IMR-90 (cell line): ENCODE measurements at regions not wholly inside any gene's neighbourhood (a gene's known extent, or its start where the extent isn't known, plus 50 kb on each side); places are given as distances from the start of the nearest gene placed in this dataset.

Experiments used
- ATAC-seq: fragments of 200-7000 bp; cut with Tn5 transposase; 2 replicates; pipeline ENCODE4 v1.9.1; 2020; ENCODE audit warnings: low read depth, mild to moderate bottlenecking, moderate library complexity
- BruUV-seq: library from RNA; stranded (reverse); fragments of 400-500 nt; replicated peaks from 2 replicates; lab custom pipeline; 2021; lab: Mats Ljungman, UMichigan
- CTCF ChIA-PET: fragments of 300-600 bp; formaldehyde crosslinking; extraction: SDS; loops from one replicate; lab custom pipeline; 2021; ENCODE audit warnings: antibody characterized with exemption; lab: Yijun Ruan, JAX
- POLR2A ChIA-PET: fragments of 300-600 bp; sonication (Branson Sonifier 250); formaldehyde crosslinking; loops from one replicate; lab custom pipeline; 2022; ENCODE audit warnings: antibody characterized with exemption; ENCODE audit not compliant: unreplicated experiment; lab: Charles Lee
- DNase-seq: peaks from one replicate; pipeline ENCODE4 v3.0.0; 2013
- H2AFZ ChIP-seq: replicated peaks from 2 replicates; pipeline ENCODE3; 2013; ENCODE audit warnings: low read length, mild to moderate bottlenecking; ENCODE audit not compliant: poor library complexity
- H2AK5ac ChIP-seq: 2 replicates; pipeline ENCODE4 v1.6.1; 2013; ENCODE audit warnings: low read depth, low read length, inconsistent platforms
- H2AK9ac ChIP-seq: replicated peaks from 2 replicates; pipeline ENCODE3; 2013; ENCODE audit warnings: mild to moderate bottlenecking, low read depth, low read length, moderate library complexity; ENCODE audit not compliant: poor library complexity
- H2BK120ac ChIP-seq: 2 replicates; pipeline ENCODE4 v1.6.1; 2013; ENCODE audit warnings: low read depth, low read length, inconsistent platforms
- H2BK15ac ChIP-seq: 3 replicates; pipeline ENCODE4 v1.6.1; 2013; ENCODE audit warnings: low read depth, low read length, inconsistent platforms
- H2BK20ac ChIP-seq: 2 replicates; pipeline ENCODE4 v1.6.1; 2013; ENCODE audit warnings: low read depth, mild to moderate bottlenecking, inconsistent platforms, low read length, moderate library complexity
- H2BK5ac ChIP-seq: 2 replicates; pipeline ENCODE4 v1.6.1; 2013; ENCODE audit warnings: mild to moderate bottlenecking, low read depth, low read length, inconsistent platforms; ENCODE audit not compliant: poor library complexity, severe bottlenecking
- H3K14ac ChIP-seq: replicated peaks from 2 replicates; pipeline ENCODE4 v1.6.1; 2013; ENCODE audit warnings: low read depth, low read length, inconsistent platforms
- H3K18ac ChIP-seq: 2 replicates; pipeline ENCODE4 v1.6.1; 2013; ENCODE audit warnings: low read depth, low read length, control low read depth
- H3K23ac ChIP-seq: 2 replicates; pipeline ENCODE4 v1.6.1; 2013; ENCODE audit warnings: low read depth, low read length, inconsistent platforms
- H3K27ac ChIP-seq: 2 replicates; pipeline ENCODE4 v1.5.1; 2013; ENCODE audit warnings: mild to moderate bottlenecking, control low read depth, low read length; ENCODE audit not compliant: insufficient read depth
- H3K27me3 ChIP-seq: 2 replicates; pipeline ENCODE4 v1.6.1; 2013; ENCODE audit warnings: low read length; ENCODE audit not compliant: control insufficient read depth, insufficient read depth
- H3K36me3 ChIP-seq: 2 replicates; pipeline ENCODE4 v1.6.1; 2013; ENCODE audit warnings: low read length, mixed read lengths; ENCODE audit not compliant: control insufficient read depth, insufficient read depth
- H3K4ac ChIP-seq: 2 replicates; pipeline ENCODE4 v1.6.1; 2013; ENCODE audit warnings: low read depth, low read length, inconsistent platforms
- H3K4me1 ChIP-seq: 2 replicates; pipeline ENCODE4 v1.6.1; 2013; ENCODE audit warnings: low read length, mixed read lengths; ENCODE audit not compliant: control insufficient read depth, insufficient read depth
- H3K4me2 ChIP-seq: 2 replicates; pipeline ENCODE4 v1.6.1; 2013; ENCODE audit warnings: low read depth, mild to moderate bottlenecking, control low read depth, low read length, moderate library complexity
- H3K4me3 ChIP-seq: 2 replicates; pipeline ENCODE4 v1.5.1; 2013; ENCODE audit warnings: low read depth, mild to moderate bottlenecking, control low read depth, low read length, moderate library complexity; ENCODE audit not compliant: insufficient read depth
- H3K56ac ChIP-seq: 2 replicates; pipeline ENCODE4 v1.6.1; 2013; ENCODE audit warnings: low read length, inconsistent platforms; ENCODE audit not compliant: insufficient read depth; ENCODE audit errors: extremely low read depth
- H3K79me1 ChIP-seq, 2 experiments: 2 replicates each; pipeline ENCODE4 v1.6.1; 2013; ENCODE audit warnings: low read length in 2 of 2, inconsistent platforms in 1 of 2, low read depth in 1 of 2
- H3K9ac ChIP-seq: 2 replicates; pipeline ENCODE4 v1.6.1; 2013; ENCODE audit warnings: low read depth, low read length, control low read depth
- H3K9me1 ChIP-seq: 2 replicates; pipeline ENCODE4 v1.6.1; 2013; ENCODE audit warnings: low read length, inconsistent platforms; ENCODE audit not compliant: insufficient read depth
- H3K9me3 ChIP-seq: 2 replicates; pipeline ENCODE4 v1.6.1; 2013; ENCODE audit warnings: low read length; ENCODE audit not compliant: control insufficient read depth, insufficient read depth
- H4K20me1 ChIP-seq: 2 replicates; pipeline ENCODE4 v1.6.1; 2013; ENCODE audit warnings: low read length, inconsistent platforms; ENCODE audit not compliant: insufficient read depth
- H4K5ac ChIP-seq: 2 replicates; pipeline ENCODE4 v1.6.1; 2013; ENCODE audit warnings: mild to moderate bottlenecking, low read depth, low read length, control low read depth
- H4K8ac ChIP-seq, 2 experiments: 2 replicates each; pipeline ENCODE4 v1.6.1; 2013; ENCODE audit warnings: low read depth in 2 of 2, low read length in 2 of 2, control low read depth in 1 of 2, inconsistent platforms in 1 of 2
- H4K91ac ChIP-seq: 2 replicates; pipeline ENCODE4 v1.6.1; 2013; ENCODE audit warnings: low read depth, low read length, inconsistent platforms; ENCODE audit not compliant: insufficient read depth
- BHLHE40 ChIP-seq: fragments of 150-350 bp; IDR thresholded peaks from 2 replicates; pipeline ENCODE4 v1.6.1; 2016; ENCODE audit warnings: mild to moderate bottlenecking, low read depth, low read length
- CHD1 ChIP-seq: IDR thresholded peaks from 2 replicates; pipeline ENCODE4 v1.6.1; 2012; ENCODE audit warnings: low read depth, low read length, improper control_type of control experiment
- FOS ChIP-seq: fragments of 150-350 bp; IDR thresholded peaks from 2 replicates; pipeline ENCODE4 v1.6.1; 2016; ENCODE audit warnings: low read depth, low read length
- MAZ ChIP-seq: IDR thresholded peaks from 2 replicates; pipeline ENCODE4 v1.6.1; 2012; ENCODE audit warnings: low read depth, mild to moderate bottlenecking, low read length, improper control_type of control experiment, moderate library complexity, borderline replicate concordance
- NFE2L2 ChIP-seq: fragments of 150-350 bp; IDR thresholded peaks from 2 replicates; pipeline ENCODE4 v1.6.1; 2016; ENCODE audit warnings: low read depth, mild to moderate bottlenecking, low read length
- RAD21 ChIP-seq: IDR thresholded peaks from 2 replicates; pipeline ENCODE4 v1.6.1; 2012; ENCODE audit warnings: low read length, improper control_type of control experiment
- RFX5 ChIP-seq: IDR thresholded peaks from 2 replicates; pipeline ENCODE4 v1.8.0; 2012; ENCODE audit warnings: low read depth, mild to moderate bottlenecking, low read length, moderate library complexity
- SMC3 ChIP-seq: fragments of 150-350 bp; IDR thresholded peaks from 2 replicates; pipeline ENCODE4 v1.6.1; 2016; ENCODE audit warnings: low read depth, mild to moderate bottlenecking, antibody characterized with exemption, low read length, moderate library complexity
- WGBS, 2 experiments: methylation state at CpG; one replicate each; pipeline versions ENCODE4 v1.1.5 to v1.1.7; 2013; ENCODE audit warnings: missing lambda C conversion rate in 2 of 2; ENCODE audit not compliant: insufficient read length in 1 of 2; ENCODE audit errors: extremely low coverage in 2 of 2; 5-methylcytosine and 5-hydroxymethylcytosine counted together
- dilution Hi-C: fragments of 300-500 bp; cut with HindIII; formaldehyde crosslinking; loops from one replicate; pipeline ENCODE4 v1.14.3; 2018; ENCODE audit warnings: low sequenced_read_pairs; ENCODE audit not compliant: unreplicated experiment
- in situ Hi-C: fragments of 300-500 bp; cut with MboI; formaldehyde crosslinking; loops from 3 replicates; pipeline ENCODE4 v1.14.3; 2019; ENCODE audit warnings: low sequenced_read_pairs, inconsistent platforms, mixed read lengths
- intact Hi-C: fragments of 100-400 bp; cut with micrococcal nuclease; formaldehyde crosslinking; loops from 2 replicates; pipeline ENCODE4 v1.10.0; 2022
- TF ChIP-seq, protein P1 (sequence below): fragments of 150-350 bp; IDR thresholded peaks from 2 replicates; pipeline ENCODE4 v1.6.1; 2017; ENCODE audit warnings: mild to moderate bottlenecking, antibody characterized with exemption, low read length, low read depth
- TF ChIP-seq, protein P2 (sequence below): fragments of 150-350 bp; IDR thresholded peaks from 2 replicates; pipeline ENCODE4 v1.6.1; 2016; ENCODE audit warnings: low read depth, mild to moderate bottlenecking, low read length, moderate library complexity, borderline replicate concordance
- TF ChIP-seq, protein P3 (sequence below): conservative IDR thresholded peaks from 2 replicates; pipeline ENCODE4 v1.5.1; 2012; ENCODE audit warnings: mild to moderate bottlenecking, low read depth, low read length, improper control_type of control experiment

DNA sequence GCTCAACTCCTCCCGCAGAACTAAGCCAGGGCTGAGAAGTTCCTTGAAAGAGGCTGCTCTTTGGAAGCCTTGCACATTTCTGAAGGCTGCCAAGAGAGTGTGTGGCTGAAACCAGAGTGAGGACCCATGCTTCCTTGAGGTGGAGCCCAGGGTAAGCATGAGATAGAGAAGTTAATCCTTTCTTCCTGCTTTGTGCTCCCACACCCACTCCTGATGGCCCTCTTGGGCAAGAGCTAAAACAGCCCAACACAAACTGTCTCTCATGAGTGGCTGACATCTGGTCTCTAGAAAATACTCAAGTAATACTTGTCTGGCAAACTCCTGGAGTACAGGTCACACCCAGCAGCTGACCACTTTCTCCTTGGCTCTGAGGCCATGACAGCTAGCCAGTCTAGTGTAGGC lies 523.7 kb downstream of the INSC start:
- intact Hi-C loops (loop anchor here (10.0 kb wide), 1 partner anchor 314 kb away; no protein-coding TSS in a partner anchor), dilution Hi-C loops (no loop called here), in situ Hi-C loops (no loop called here)
- Histone ChIP-seq H3K18ac (no peak overlapping the region), H3K4me3 (no peak overlapping the region), H3K9me1 (no peaks in the 10 kb centered on the region), H2BK120ac (no peak overlapping the region), H4K5ac (no peak overlapping the region), H3K56ac (no peak overlapping the region), H3K4me1 (no peaks in the 10 kb centered on the region), H3K79me1 (no peaks in the 10 kb centered on the region), H3K9ac (no peak overlapping the region), H4K20me1 (no peaks in the 10 kb centered on the region), H3K23ac (no peak overlapping the region; the same call in 1 of the 2 replicates), H3K4me2 (no peak overlapping the region), H3K9me3 (peaks cover 3% of the 10 kb centered on the region; the same call in 1 of the 2 replicates), H2BK15ac (no peak overlapping the region), H3K4ac (no peak overlapping the region), H3K36me3 (no peaks in the 10 kb centered on the region), H2AK5ac (no peak overlapping the region), H4K91ac (no peak overlapping the region), H2BK20ac (no peak overlapping the region), H3K27ac (no peak overlapping the region), H3K27me3 (peaks cover 3% of the 10 kb centered on the region), H2AFZ (no peak overlapping the region), H2BK5ac (no peak overlapping the region), H4K8ac (no peak overlapping the region), H3K14ac (no peak overlapping the region), H2AK9ac (no peak overlapping the region)
- TF ChIP-seq BHLHE40: no peak
- no peak for TF ChIP-seq FOS
- TF ChIP-seq, protein P1, sequence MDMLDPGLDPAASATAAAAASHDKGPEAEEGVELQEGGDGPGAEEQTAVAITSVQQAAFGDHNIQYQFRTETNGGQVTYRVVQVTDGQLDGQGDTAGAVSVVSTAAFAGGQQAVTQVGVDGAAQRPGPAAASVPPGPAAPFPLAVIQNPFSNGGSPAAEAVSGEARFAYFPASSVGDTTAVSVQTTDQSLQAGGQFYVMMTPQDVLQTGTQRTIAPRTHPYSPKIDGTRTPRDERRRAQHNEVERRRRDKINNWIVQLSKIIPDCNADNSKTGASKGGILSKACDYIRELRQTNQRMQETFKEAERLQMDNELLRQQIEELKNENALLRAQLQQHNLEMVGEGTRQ: no peak
- no peak for TF ChIP-seq CHD1
- TF ChIP-seq RAD21: no peak
- TF ChIP-seq NFE2L2: no peak
- no peak for TF ChIP-seq MAZ
- TF ChIP-seq, protein P2, sequence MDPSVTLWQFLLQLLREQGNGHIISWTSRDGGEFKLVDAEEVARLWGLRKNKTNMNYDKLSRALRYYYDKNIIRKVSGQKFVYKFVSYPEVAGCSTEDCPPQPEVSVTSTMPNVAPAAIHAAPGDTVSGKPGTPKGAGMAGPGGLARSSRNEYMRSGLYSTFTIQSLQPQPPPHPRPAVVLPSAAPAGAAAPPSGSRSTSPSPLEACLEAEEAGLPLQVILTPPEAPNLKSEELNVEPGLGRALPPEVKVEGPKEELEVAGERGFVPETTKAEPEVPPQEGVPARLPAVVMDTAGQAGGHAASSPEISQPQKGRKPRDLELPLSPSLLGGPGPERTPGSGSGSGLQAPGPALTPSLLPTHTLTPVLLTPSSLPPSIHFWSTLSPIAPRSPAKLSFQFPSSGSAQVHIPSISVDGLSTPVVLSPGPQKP: no peak
- TF ChIP-seq RFX5: no peak
- TF ChIP-seq SMC3: no peak
- TF ChIP-seq, protein P3, sequence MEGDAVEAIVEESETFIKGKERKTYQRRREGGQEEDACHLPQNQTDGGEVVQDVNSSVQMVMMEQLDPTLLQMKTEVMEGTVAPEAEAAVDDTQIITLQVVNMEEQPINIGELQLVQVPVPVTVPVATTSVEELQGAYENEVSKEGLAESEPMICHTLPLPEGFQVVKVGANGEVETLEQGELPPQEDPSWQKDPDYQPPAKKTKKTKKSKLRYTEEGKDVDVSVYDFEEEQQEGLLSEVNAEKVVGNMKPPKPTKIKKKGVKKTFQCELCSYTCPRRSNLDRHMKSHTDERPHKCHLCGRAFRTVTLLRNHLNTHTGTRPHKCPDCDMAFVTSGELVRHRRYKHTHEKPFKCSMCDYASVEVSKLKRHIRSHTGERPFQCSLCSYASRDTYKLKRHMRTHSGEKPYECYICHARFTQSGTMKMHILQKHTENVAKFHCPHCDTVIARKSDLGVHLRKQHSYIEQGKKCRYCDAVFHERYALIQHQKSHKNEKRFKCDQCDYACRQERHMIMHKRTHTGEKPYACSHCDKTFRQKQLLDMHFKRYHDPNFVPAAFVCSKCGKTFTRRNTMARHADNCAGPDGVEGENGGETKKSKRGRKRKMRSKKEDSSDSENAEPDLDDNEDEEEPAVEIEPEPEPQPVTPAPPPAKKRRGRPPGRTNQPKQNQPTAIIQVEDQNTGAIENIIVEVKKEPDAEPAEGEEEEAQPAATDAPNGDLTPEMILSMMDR: no peak
- BruUV-seq: no TSS peak
- no peak for DNase-seq
- no peak for ATAC-seq
- ChIA-PET POLR2A (no interaction called here), CTCF (no interaction called here)
- no CpG with 5 or more reads among the region's 1 CpG for WGBS, 2 experiments
